ENCODE measurements at regions not wholly inside any gene's neighbourhood (a gene's known extent, or its start where the extent isn't known, plus 50 kb on each side); places are given as distances from the start of the nearest gene placed in this dataset.

GRCh38 chr5:9833871-9834270, 203.7 kb upstream of the TAS2R1 start:
- Histone ChIP-seq H3K27ac (no peak overlapping the region), H3K4me3 (no peak overlapping the region), H3K9me3 (no peaks in the 10 kb centered on the region), H3K36me3 (no peaks in the 10 kb centered on the region), H3K4me1 (no peaks in the 10 kb centered on the region), H3K27me3 (no peaks in the 10 kb centered on the region)
- no peak for TF ChIP-seq CTCF (IDR thresholded peaks at IDR 0.05)
- DNase-seq (ENCODE audit: low spot score), result no peak

- no peaks in the 10 kb centered on the region for H3K36me3 ChIP-seq
These were observed 202.8 kb upstream of the TAS2R1 start for GRCh38 chr5:9832921-9833320.

DNA sequence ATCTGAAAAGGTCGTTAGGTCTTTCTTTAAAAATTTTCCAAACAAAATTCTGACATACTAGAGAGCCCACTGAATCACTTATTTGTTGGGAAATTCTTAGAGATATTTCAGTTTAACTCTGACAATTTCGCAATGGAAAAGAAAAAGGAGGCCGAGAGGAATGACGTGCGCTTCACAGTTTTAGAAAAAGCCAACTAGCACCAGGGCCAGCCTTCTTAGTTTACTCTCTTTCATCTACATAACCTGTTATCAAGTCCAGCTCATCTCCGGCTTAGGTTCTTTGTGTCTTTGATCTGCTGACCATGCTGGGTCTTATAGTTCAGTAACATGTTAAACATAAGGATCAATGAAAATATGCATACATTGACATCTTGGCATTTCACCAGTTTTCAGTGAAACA, 201.7 kb upstream of the TAS2R1 start:
- TF ChIP-seq CTCF (IDR thresholded peaks at IDR 0.05), result no peak
- Histone ChIP-seq H3K9me3 (no peaks in the 10 kb centered on the region), H3K27me3 (no peaks in the 10 kb centered on the region), H3K4me1 (no peaks in the 10 kb centered on the region), H3K4me3 (no peak overlapping the region), H3K36me3 (no peaks in the 10 kb centered on the region), H3K27ac (no peak overlapping the region)
- no peak for DNase-seq (ENCODE audit: low spot score)

More at GRCh38 chr5:9832921-9833320, 202.8 kb upstream of the TAS2R1 start:
- Histone ChIP-seq H3K9me3 (no peaks in the 10 kb centered on the region), H3K27ac (no peak overlapping the region), H3K27me3 (no peaks in the 10 kb centered on the region), H3K4me3 (no peak overlapping the region), H3K4me1 (no peaks in the 10 kb centered on the region)
- no peak for TF ChIP-seq CTCF (IDR thresholded peaks at IDR 0.05)
- DNase-seq (ENCODE audit: low spot score), result no peak

DNA sequence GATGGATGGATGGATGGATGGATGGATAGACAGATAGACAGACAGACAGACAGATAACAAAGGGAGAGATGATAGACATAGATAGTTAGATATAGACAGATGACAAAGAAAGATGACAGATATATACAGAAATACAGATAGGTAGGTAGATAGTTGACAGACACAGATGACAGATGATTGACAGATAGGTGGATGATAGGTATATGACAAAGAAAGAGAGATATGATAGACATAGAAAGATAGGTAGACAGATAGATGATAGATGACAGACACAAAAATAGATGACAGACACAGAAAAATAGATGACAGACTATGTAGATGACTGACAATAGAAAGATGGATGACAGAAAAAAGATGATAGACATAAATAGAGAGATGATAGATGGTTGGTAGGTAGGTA, 200.0 kb upstream of the TAS2R1 start:
- Histone ChIP-seq H3K9me3 (no peaks in the 10 kb centered on the region), H3K4me3 (no peak overlapping the region), H3K36me3 (no peaks in the 10 kb centered on the region), H3K27me3 (no peaks in the 10 kb centered on the region), H3K4me1 (no peaks in the 10 kb centered on the region), H3K27ac (no peak overlapping the region)
- TF ChIP-seq CTCF (IDR thresholded peaks at IDR 0.05), result no peak
- no peak for DNase-seq (ENCODE audit: low spot score)

GRCh38 chr5:9829621-9830020, 199.5 kb upstream of the TAS2R1 start:
- TF ChIP-seq CTCF (IDR thresholded peaks at IDR 0.05), result no peak
- H3K36me3 ChIP-seq, result no peaks in the 10 kb centered on the region
- H3K27ac ChIP-seq, result no peak overlapping the region
- no peaks in the 10 kb centered on the region for H3K4me1 ChIP-seq
- no peaks in the 10 kb centered on the region for H3K9me3 ChIP-seq
- H3K27me3 ChIP-seq, result no peaks in the 10 kb centered on the region
- H3K4me3 ChIP-seq, result no peak overlapping the region
- DNase-seq (ENCODE audit: low spot score), result no peak

- Histone ChIP-seq H3K36me3 (no peaks in the 10 kb centered on the region), H3K27ac (no peak overlapping the region)
- no peak for TF ChIP-seq CTCF (IDR thresholded peaks at IDR 0.05)
These were observed 190.7 kb upstream of the TAS2R1 start for GRCh38 chr5:9820691-9821449.

More at GRCh38 chr5:9820691-9821449, 190.7 kb upstream of the TAS2R1 start:
- H3K9me3 ChIP-seq, result no peaks in the 10 kb centered on the region
- H3K4me1 ChIP-seq, result no peaks in the 10 kb centered on the region
- DNase-seq (ENCODE audit: low spot score), result no peak
- H3K4me3 ChIP-seq, result no peak overlapping the region
- H3K27me3 ChIP-seq, result no peaks in the 10 kb centered on the region

Data from right atrium auricular region (tissue), 2 donors.